AG04450 (cell line): ENCODE measurements at regions not wholly inside any gene's neighbourhood (a gene's known extent, or its start where the extent isn't known, plus 50 kb on each side); places are given as distances from the start of the nearest gene placed in this dataset. TPM values are rescaled to one million over a fixed set of nuclear protein-coding genes. Genes with fewer than 3 reads are reported as not detected.

Experiments used
- CTCF ChIA-PET: fragments of 300-600, 350-600 bp; formaldehyde crosslinking; extraction: SDS; loops from one replicate; lab custom pipeline; 2022; ENCODE audit warnings: antibody characterized with exemption, inconsistent platforms; lab: Charles Lee
- POLR2A ChIA-PET: fragments of 350-600 bp; formaldehyde crosslinking; extraction: SDS; loops from one replicate; lab custom pipeline; 2021; ENCODE audit warnings: antibody characterized with exemption, inconsistent platforms; lab: Yijun Ruan, JAX
- DNase-seq: peaks from one replicate; pipeline ENCODE4 v3.0.0-alpha.2; 2011; ENCODE audit warnings: low read depth, low spot score
- H3K27ac ChIP-seq: one replicate; pipeline ENCODE4 v1.5.1; 2012; ENCODE audit warnings: low read depth, low read length, control low read depth
- H3K27me3 ChIP-seq: one replicate; pipeline ENCODE4 v1.6.0; 2012; ENCODE audit warnings: low read length; ENCODE audit not compliant: control insufficient read depth, insufficient read depth
- H3K4me3 ChIP-seq: 2 replicates; pipeline ENCODE4 v1.5.1; 2011; ENCODE audit warnings: mild to moderate bottlenecking, low read depth, low read length, control low read depth
- H3K9me3 ChIP-seq: 2 replicates; pipeline ENCODE4 v1.5.1; 2012; ENCODE audit warnings: low read length; ENCODE audit not compliant: control insufficient read depth, insufficient read depth
- CTCF ChIP-seq: IDR thresholded peaks from 2 replicates; pipeline ENCODE4 v1.5.1; 2011; ENCODE audit warnings: low read depth, low read length, control low read depth, inconsistent platforms
- small RNA-seq: library from RNA; depleted of rRNA; stranded (forward); fragments of <200 nt; gene quantifications from one replicate; pipeline ENCODE3, GENCODE V24; 2012; ENCODE audit warnings: low read depth; ENCODE audit not compliant: insufficient read length

GRCh38 chrX:147848543-147849443 is 62.9 kb upstream of the FMR1 start:
- TF ChIP-seq CTCF: no peak
- DNase-seq: no peak
- no peaks in the 10 kb centered on the region for H3K27me3 ChIP-seq
- no peak overlapping the region for H3K4me3 ChIP-seq
- no peak overlapping the region for H3K27ac ChIP-seq
- no peaks in the 10 kb centered on the region; the same call in 1 of the 2 replicates for H3K9me3 ChIP-seq
- CTCF ChIA-PET: no interaction called here
- POLR2A ChIA-PET: no interaction called here

- ChIA-PET CTCF (no interaction called here), POLR2A (no interaction called here)
- TF ChIP-seq CTCF: no peak
- no peak overlapping the region for H3K4me3 ChIP-seq
- no peaks in the 10 kb centered on the region for H3K27me3 ChIP-seq
- no peaks in the 10 kb centered on the region; the same call in 1 of the 2 replicates for H3K9me3 ChIP-seq
- DNase-seq: no peak
- H3K27ac ChIP-seq: no peak overlapping the region
Measured at GRCh38 chrX:147850875-147851274, 60.8 kb upstream of the FMR1 start.

GRCh38 chrX:147853701-147854100 is 58.0 kb upstream of the FMR1 start:
- no peak for TF ChIP-seq CTCF
- ChIA-PET POLR2A (no interaction called here), CTCF (no interaction called here)
- no peaks in the 10 kb centered on the region for H3K27me3 ChIP-seq
- H3K9me3 ChIP-seq: no peaks in the 10 kb centered on the region
- H3K27ac ChIP-seq: no peak overlapping the region
- H3K4me3 ChIP-seq: no peak overlapping the region
- DNase-seq: no peak

GRCh38 chrX:147859666-147860065 is 52.1 kb upstream of the FMR1 start:
- H3K9me3 ChIP-seq: no peaks in the 10 kb centered on the region
- no peak overlapping the region for H3K4me3 ChIP-seq
- no peak for TF ChIP-seq CTCF
- no peak for DNase-seq
- no peaks in the 10 kb centered on the region for H3K27me3 ChIP-seq
- CTCF ChIA-PET: no interaction called here
- no peak overlapping the region for H3K27ac ChIP-seq
- POLR2A ChIA-PET: no interaction called here

Small RNA genes in the stretch of these regions (small RNA-seq; reads per million reads assigned to genes)
- gene AC016925.1 (not detected), gene AC016925.2 (not detected), gene AL009048.1 (not detected), gene AL096861.1 (not detected), gene RNU6-382P (not detected)
